Ishikawa (cell line): ENCODE measurements at regions not wholly inside any gene's neighbourhood (a gene's known extent, or its start where the extent isn't known, plus 50 kb on each side); places are given as distances from the start of the nearest gene placed in this dataset.

Source experiments
- CEBPB ChIP-seq: IDR thresholded peaks from 2 replicates; pipeline ENCODE4 v1.6.1; 2012
- CREB1 ChIP-seq: IDR thresholded peaks from 2 replicates; pipeline ENCODE4 v1.6.1; 2012; ENCODE audit warnings: low read depth
- EGR1 ChIP-seq: IDR thresholded peaks from 2 replicates; pipeline ENCODE4 v1.6.1; 2012
- EP300 ChIP-seq: IDR thresholded peaks from 2 replicates; pipeline ENCODE4 v1.6.1; 2012; ENCODE audit warnings: borderline replicate concordance
- FOXM1 ChIP-seq: IDR thresholded peaks from 2 replicates; pipeline ENCODE4 v1.6.1; 2012; ENCODE audit warnings: low read depth, borderline replicate concordance
- NFIC ChIP-seq: IDR thresholded peaks from 2 replicates; pipeline ENCODE4 v1.6.1; 2012
- RAD21 ChIP-seq: IDR thresholded peaks from 2 replicates; pipeline ENCODE4 v1.6.1; 2012; ENCODE audit warnings: low read depth
- TAF1 ChIP-seq: IDR thresholded peaks from 2 replicates; pipeline ENCODE4 v1.6.1; 2012; ENCODE audit warnings: low read depth, mild to moderate bottlenecking
- TCF12 ChIP-seq: IDR thresholded peaks from 2 replicates; pipeline ENCODE4 v1.6.1; 2012; ENCODE audit warnings: low read depth
- TEAD4 ChIP-seq: IDR thresholded peaks from 2 replicates; pipeline ENCODE4 v1.6.1; 2012
- YY1 ChIP-seq: IDR thresholded peaks from 2 replicates; pipeline ENCODE4 v1.6.1; 2012; ENCODE audit warnings: low read depth
- ZBTB7A ChIP-seq: IDR thresholded peaks from 2 replicates; pipeline ENCODE4 v1.6.1; 2012; ENCODE audit warnings: low read depth
- TF ChIP-seq, protein P1 (sequence below): IDR thresholded peaks from 2 replicates; pipeline ENCODE4 v1.6.1; 2012
- TF ChIP-seq, protein P2 (sequence below): IDR thresholded peaks from 2 replicates; pipeline ENCODE4 v1.6.1; 2012
- TF ChIP-seq, protein P3 (sequence below): IDR thresholded peaks from 2 replicates; pipeline ENCODE4 v1.6.1; 2012; ENCODE audit warnings: low read depth, mild to moderate bottlenecking

DNA sequence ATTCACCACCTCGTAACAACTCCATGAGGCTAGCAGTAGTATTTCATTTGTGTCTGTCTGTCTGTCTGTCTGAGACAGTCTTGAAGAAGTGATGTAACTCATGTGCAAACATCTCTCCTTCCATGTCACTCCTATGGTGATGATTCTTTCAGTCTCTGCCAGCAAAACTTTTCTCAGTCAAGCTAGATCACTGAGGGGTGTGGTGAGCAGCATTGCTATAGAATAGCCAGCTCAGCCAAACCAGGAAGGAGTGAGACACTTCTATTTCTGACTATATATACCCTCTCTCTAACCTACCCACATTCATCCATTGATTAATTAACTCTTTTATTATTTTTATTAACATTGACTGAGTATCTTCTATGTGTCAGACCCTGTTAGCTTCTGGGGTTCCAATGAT, 1095.1 kb upstream of the GYPC start:
- TF ChIP-seq, protein P1, sequence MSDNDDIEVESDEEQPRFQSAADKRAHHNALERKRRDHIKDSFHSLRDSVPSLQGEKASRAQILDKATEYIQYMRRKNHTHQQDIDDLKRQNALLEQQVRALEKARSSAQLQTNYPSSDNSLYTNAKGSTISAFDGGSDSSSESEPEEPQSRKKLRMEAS = no peak
- TF ChIP-seq CREB1 = no peak
- TF ChIP-seq, protein P2, sequence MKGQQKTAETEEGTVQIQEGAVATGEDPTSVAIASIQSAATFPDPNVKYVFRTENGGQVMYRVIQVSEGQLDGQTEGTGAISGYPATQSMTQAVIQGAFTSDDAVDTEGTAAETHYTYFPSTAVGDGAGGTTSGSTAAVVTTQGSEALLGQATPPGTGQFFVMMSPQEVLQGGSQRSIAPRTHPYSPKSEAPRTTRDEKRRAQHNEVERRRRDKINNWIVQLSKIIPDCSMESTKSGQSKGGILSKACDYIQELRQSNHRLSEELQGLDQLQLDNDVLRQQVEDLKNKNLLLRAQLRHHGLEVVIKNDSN = no peak
- TF ChIP-seq TCF12 = no peak
- no peak for TF ChIP-seq CEBPB
- no peak for TF ChIP-seq NFIC
- TF ChIP-seq TEAD4 = no peak
- TF ChIP-seq EP300 = no peak
- no peak for TF ChIP-seq RAD21
- no peak for TF ChIP-seq ZBTB7A
- TF ChIP-seq EGR1 = no peak
- TF ChIP-seq, protein P3, sequence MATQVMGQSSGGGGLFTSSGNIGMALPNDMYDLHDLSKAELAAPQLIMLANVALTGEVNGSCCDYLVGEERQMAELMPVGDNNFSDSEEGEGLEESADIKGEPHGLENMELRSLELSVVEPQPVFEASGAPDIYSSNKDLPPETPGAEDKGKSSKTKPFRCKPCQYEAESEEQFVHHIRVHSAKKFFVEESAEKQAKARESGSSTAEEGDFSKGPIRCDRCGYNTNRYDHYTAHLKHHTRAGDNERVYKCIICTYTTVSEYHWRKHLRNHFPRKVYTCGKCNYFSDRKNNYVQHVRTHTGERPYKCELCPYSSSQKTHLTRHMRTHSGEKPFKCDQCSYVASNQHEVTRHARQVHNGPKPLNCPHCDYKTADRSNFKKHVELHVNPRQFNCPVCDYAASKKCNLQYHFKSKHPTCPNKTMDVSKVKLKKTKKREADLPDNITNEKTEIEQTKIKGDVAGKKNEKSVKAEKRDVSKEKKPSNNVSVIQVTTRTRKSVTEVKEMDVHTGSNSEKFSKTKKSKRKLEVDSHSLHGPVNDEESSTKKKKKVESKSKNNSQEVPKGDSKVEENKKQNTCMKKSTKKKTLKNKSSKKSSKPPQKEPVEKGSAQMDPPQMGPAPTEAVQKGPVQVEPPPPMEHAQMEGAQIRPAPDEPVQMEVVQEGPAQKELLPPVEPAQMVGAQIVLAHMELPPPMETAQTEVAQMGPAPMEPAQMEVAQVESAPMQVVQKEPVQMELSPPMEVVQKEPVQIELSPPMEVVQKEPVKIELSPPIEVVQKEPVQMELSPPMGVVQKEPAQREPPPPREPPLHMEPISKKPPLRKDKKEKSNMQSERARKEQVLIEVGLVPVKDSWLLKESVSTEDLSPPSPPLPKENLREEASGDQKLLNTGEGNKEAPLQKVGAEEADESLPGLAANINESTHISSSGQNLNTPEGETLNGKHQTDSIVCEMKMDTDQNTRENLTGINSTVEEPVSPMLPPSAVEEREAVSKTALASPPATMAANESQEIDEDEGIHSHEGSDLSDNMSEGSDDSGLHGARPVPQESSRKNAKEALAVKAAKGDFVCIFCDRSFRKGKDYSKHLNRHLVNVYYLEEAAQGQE = no peak
- TF ChIP-seq TAF1 = no peak
- no peak for TF ChIP-seq FOXM1
- no peak for TF ChIP-seq YY1

DNA sequence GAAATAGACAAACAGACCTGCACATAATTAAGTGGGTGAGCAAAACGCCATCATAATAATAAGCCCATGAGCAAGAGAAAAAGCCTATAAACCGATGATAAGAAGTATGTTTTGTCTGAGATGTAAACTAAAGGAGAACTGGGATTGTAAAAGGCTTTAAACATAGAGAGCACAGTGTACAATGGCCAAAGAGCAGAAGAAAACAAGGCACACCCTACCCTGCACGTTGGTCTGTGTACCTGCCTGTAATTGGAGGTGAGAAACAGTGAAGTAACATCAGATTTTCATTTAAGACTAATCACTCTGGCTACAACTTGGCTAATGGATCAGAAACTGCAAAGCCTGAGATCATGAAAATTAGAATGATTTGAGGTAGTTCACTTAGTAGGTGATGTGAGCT, 1094.7 kb upstream of the GYPC start:
- TF ChIP-seq TEAD4 (no peak), TAF1 (no peak), RAD21 (no peak), EP300 (no peak), YY1 (no peak), TCF12 (no peak), EGR1 (no peak)
- TF ChIP-seq, protein P2 = no peak
- TF ChIP-seq, protein P1 = no peak

DNA sequence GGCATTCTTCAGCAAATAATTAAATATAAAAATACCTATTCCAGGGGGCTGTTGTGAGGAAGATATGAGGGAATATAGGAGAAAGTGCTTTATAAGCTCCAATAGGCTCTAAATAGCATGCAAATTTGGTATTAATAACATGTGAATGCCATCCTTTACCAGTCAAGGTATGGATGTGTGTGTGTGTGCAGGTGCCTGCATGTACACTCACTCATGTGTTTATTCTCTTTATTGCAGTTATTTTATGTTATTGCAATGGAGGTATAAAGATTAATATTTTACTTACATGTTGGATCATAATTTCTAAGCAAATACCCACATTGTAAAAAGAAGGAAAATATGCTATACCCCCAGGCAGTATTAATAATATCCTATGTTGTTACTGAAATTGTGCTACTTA, 1093.0 kb upstream of the GYPC start:
- no peak for TF ChIP-seq TCF12
- TF ChIP-seq, protein P1 = no peak
- TF ChIP-seq CEBPB = no peak
- TF ChIP-seq, protein P3 = no peak
- no peak for TF ChIP-seq YY1
- no peak for TF ChIP-seq TAF1

DNA sequence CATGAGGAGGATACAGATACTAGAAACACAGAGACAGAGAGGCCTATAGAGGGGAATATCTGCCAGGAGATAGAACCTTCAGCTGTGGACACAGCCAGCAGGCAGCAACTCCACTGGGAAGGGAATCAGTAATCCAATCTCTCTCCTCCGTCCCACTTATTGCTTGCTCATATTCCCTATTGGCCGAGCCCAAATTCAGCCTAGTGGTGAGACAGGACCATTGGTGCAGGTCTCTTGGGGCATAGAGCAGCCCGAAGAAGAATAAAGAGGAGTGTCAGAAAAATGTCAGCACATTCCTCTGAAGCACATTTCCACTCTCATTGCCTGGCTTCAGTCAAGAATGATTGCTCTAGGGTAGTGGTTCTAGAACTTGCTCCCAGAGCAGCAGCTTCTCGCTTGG, 1091.5 kb upstream of the GYPC start:
- TF ChIP-seq NFIC (no peak), YY1 (no peak), FOXM1 (no peak), ZBTB7A (no peak), RAD21 (no peak), CREB1 (no peak), EGR1 (no peak), TEAD4 (no peak), TCF12 (no peak), EP300 (no peak), CEBPB (no peak), TAF1 (no peak)
- TF ChIP-seq, protein P3 = no peak
- TF ChIP-seq, protein P1 = no peak
- TF ChIP-seq, protein P2 = no peak
